CD14-positive monocyte (primary cell): ENCODE measurements at regions not wholly inside any gene's neighbourhood (a gene's known extent, or its start where the extent isn't known, plus 50 kb on each side); places are given as distances from the start of the nearest gene placed in this dataset.

ENCODE experiments used
- DNase-seq, 3 donors: peaks; one replicate each; pipeline ENCODE4 v3.0.0-alpha.2; 2011 to 2022
- H2AFZ ChIP-seq: 2 replicates; pipeline ENCODE4 v1.6.0; 2012; ENCODE audit warnings: mild to moderate bottlenecking, low read depth, low read length, inconsistent platforms; ENCODE audit not compliant: insufficient read depth, poor library complexity, severe bottlenecking
- H3K27ac ChIP-seq, 2 donors: 1 replicate in 1 of 2; 2 replicates in 1 of 2; pipeline ENCODE4 v1.5.1; 2012 to 2013; ENCODE audit warnings: low read length in 2 of 2, control low read depth in 1 of 2, inconsistent platforms in 1 of 2, low read depth in 1 of 2, mild to moderate bottlenecking in 1 of 2
- H3K27me3 ChIP-seq, 2 donors: one replicate each; pipeline versions ENCODE4 v1.6.0 to v1.6.1; 2011 to 2013; ENCODE audit warnings: low read length in 2 of 2; ENCODE audit not compliant: control insufficient read depth in 2 of 2, insufficient read depth in 2 of 2
- H3K36me3 ChIP-seq, 2 donors: replicated peaks in 1 of 2; 1 replicate in 1 of 2; 2 replicates in 1 of 2; pipeline versions ENCODE4 v1.5.1 to v1.6.1; 2012 to 2013; ENCODE audit warnings: low read length in 2 of 2, control low read depth in 1 of 2, inconsistent platforms in 1 of 2, mild to moderate bottlenecking in 1 of 2; ENCODE audit not compliant: insufficient read depth in 2 of 2, control insufficient read depth in 1 of 2
- H3K4me1 ChIP-seq, 2 donors: 1 replicate in 1 of 2; 2 replicates in 1 of 2; pipeline versions ENCODE4 v1.5.1 to v1.6.1; 2012 to 2013; ENCODE audit warnings: low read length in 2 of 2, control low read depth in 1 of 2, inconsistent platforms in 1 of 2, mild to moderate bottlenecking in 1 of 2, moderate library complexity in 1 of 2; ENCODE audit not compliant: insufficient read depth in 2 of 2, control insufficient read depth in 1 of 2
- H3K4me2 ChIP-seq: replicated peaks from 2 replicates; pipeline ENCODE3; 2012; ENCODE audit warnings: low read length, moderate library complexity, mild to moderate bottlenecking; ENCODE audit not compliant: poor library complexity, severe bottlenecking; ENCODE audit errors: extremely low read depth
- H3K4me3 ChIP-seq, 3 experiments: fragments of 200-600 bp in 1 of 3; sonication (generic) in 1 of 3; replicated peaks in 1 of 3; 1 replicate in 2 of 3; 2 replicates in 1 of 3; pipeline ENCODE4 v1.5.1; 2011 to 2013; ENCODE audit warnings: low read length in 3 of 3, mild to moderate bottlenecking in 3 of 3, control low read depth in 2 of 3, low read depth in 2 of 3, inconsistent platforms in 1 of 3, moderate library complexity in 1 of 3
- H3K79me2 ChIP-seq: 2 replicates; pipeline ENCODE4 v1.6.0; 2012; ENCODE audit warnings: mild to moderate bottlenecking, control low read depth, inconsistent platforms, low read length, moderate library complexity; ENCODE audit not compliant: insufficient read depth
- H3K9ac ChIP-seq: 2 replicates; pipeline ENCODE4 v1.6.0; 2017; ENCODE audit warnings: low read length, mild to moderate bottlenecking; ENCODE audit not compliant: insufficient read depth, poor library complexity, severe bottlenecking
- H3K9me3 ChIP-seq, 2 donors: replicated peaks in 1 of 2; 1 replicate in 1 of 2; 2 replicates in 1 of 2; pipeline versions ENCODE4 v1.5.1 to v1.6.1; 2012 to 2013; ENCODE audit warnings: low read length in 2 of 2, control low read depth in 1 of 2; ENCODE audit not compliant: control insufficient read depth in 1 of 2, insufficient read depth in 1 of 2
- H4K20me1 ChIP-seq: 2 replicates; pipeline ENCODE4 v1.6.0; 2012; ENCODE audit warnings: mild to moderate bottlenecking, low read length, control low read depth, moderate library complexity; ENCODE audit not compliant: insufficient read depth
- H3K27ac Mint-ChIP-seq, 7 donors: one replicate each; pipeline ENCODE4 v1.8.0; 2020; ENCODE audit warnings: mild to moderate bottlenecking in 7 of 7, mixed read lengths in 7 of 7, moderate library complexity in 6 of 7, inconsistent platforms in 2 of 7
- H3K27me3 Mint-ChIP-seq, 3 donors: one replicate each; pipeline ENCODE4 v1.8.0; 2021 to 2022; ENCODE audit warnings: low read depth in 3 of 3, mild to moderate bottlenecking in 3 of 3, mixed read lengths in 3 of 3, moderate library complexity in 3 of 3, inconsistent platforms in 1 of 3
- H3K36me3 Mint-ChIP-seq, 2 donors: one replicate each; pipeline ENCODE4 v1.8.0; 2020; ENCODE audit warnings: mixed read lengths in 2 of 2, inconsistent platforms in 1 of 2, mild to moderate bottlenecking in 1 of 2
- H3K4me1 Mint-ChIP-seq: one replicate; pipeline ENCODE4 v1.8.0; 2020; ENCODE audit warnings: mild to moderate bottlenecking, mixed read lengths
- H3K4me3 Mint-ChIP-seq, 2 donors: one replicate each; pipeline ENCODE4 v1.8.0; 2020; ENCODE audit warnings: mild to moderate bottlenecking in 2 of 2, mixed read lengths in 2 of 2, moderate library complexity in 1 of 2
- H3K9me3 Mint-ChIP-seq, 7 donors: one replicate each; pipeline ENCODE4 v1.8.0; 2020 to 2022; ENCODE audit warnings: mixed read lengths in 7 of 7, mild to moderate bottlenecking in 6 of 7, moderate library complexity in 6 of 7, inconsistent platforms in 2 of 7
- CTCF ChIP-seq: fragments of 200-600 bp; IDR thresholded peaks from one replicate; pipeline ENCODE4 v1.8.0; 2022; ENCODE audit warnings: antibody characterized with exemption, mild to moderate bottlenecking
- WGBS: methylation state at CpG from one replicate; pipeline ENCODE4 v1.1.5; 2013; ENCODE audit warnings: missing lambda C conversion rate; ENCODE audit not compliant: insufficient coverage; 5-methylcytosine and 5-hydroxymethylcytosine counted together
- intact Hi-C, 2 donors: fragments of 100-400 bp; cut with micrococcal nuclease; formaldehyde crosslinking; loops; one replicate each; pipeline versions ENCODE4 v1.15.0 to v1.15.1; 2023

- Histone ChIP-seq H3K27ac (no peak overlapping the region), H2AFZ (no peak overlapping the region), H3K9ac (no peak overlapping the region), H3K79me2 (no peaks in the 10 kb centered on the region), H3K9me3 (peaks cover 0 to 3% of the 10 kb centered on the region in 2 donors), H3K4me2 (no peak overlapping the region), H3K27me3 (no peaks in the 10 kb centered on the region), H3K4me1 (no peaks in the 10 kb centered on the region), H3K36me3 (no peaks in the 10 kb centered on the region), H4K20me1 (no peaks in the 10 kb centered on the region), H3K4me3 (no peak overlapping the region)
- Mint-ChIP-seq H3K4me3 (no peak overlapping the region), H3K9me3 (peaks cover 0 to 12% (median 3%) of the 10 kb centered on the region in 7 donors), H3K27ac (no peak overlapping the region), H3K27me3 (peaks cover 0 to 2% (median 1%) of the 10 kb centered on the region in 3 donors), H3K4me1 (no peaks in the 10 kb centered on the region), H3K36me3 (no peaks in the 10 kb centered on the region)
- TF ChIP-seq CTCF: no peak
- intact Hi-C loops: no loop called here
- 40% methylated on average over 1 of the region's 2 CpGs for WGBS
- no peak for DNase-seq
Observed at GRCh38 chr7:46007194-46007593, 86.1 kb upstream of the IGFBP3 start.

- H2AFZ ChIP-seq: no peak overlapping the region
- no peak overlapping the region for H3K4me3 ChIP-seq
- Mint-ChIP-seq H3K9me3 (peaks cover 0 to 12% (median 3%) of the 10 kb centered on the region in 7 donors), H3K4me1 (no peaks in the 10 kb centered on the region), H3K4me3 (no peak overlapping the region), H3K27ac (no peak overlapping the region), H3K36me3 (no peaks in the 10 kb centered on the region), H3K27me3 (peaks cover 0 to 2% (median 1%) of the 10 kb centered on the region in 3 donors)
- H3K9me3 ChIP-seq: peaks cover 0 to 3% of the 10 kb centered on the region in 2 donors
- no peak overlapping the region for H3K27ac ChIP-seq
- no peak overlapping the region for H3K4me2 ChIP-seq
- no peak for DNase-seq
- H3K79me2 ChIP-seq: no peaks in the 10 kb centered on the region
- H4K20me1 ChIP-seq: no peaks in the 10 kb centered on the region
- 38% methylated on average over 1 of the region's 1 CpG for WGBS
- H3K36me3 ChIP-seq: no peaks in the 10 kb centered on the region
- no peak for TF ChIP-seq CTCF
- intact Hi-C loops: no loop called here
- no peaks in the 10 kb centered on the region for H3K27me3 ChIP-seq
- H3K4me1 ChIP-seq: no peaks in the 10 kb centered on the region
- H3K9ac ChIP-seq: no peak overlapping the region
Observed at GRCh38 chr7:46006723-46007122, 85.7 kb upstream of the IGFBP3 start.
